NCI-H1092 treated with DMSO at 0.1 percent for 48 hours (cell line): ENCODE measurements at regions not wholly inside any gene's neighbourhood (a gene's known extent, or its start where the extent isn't known, plus 50 kb on each side); places are given as distances from the start of the nearest gene placed in this dataset.

Experiments
- DNase-seq: peaks from one replicate; lab custom pipeline; 2025; lab: John Stamatoyannopoulos, UW

DNA sequence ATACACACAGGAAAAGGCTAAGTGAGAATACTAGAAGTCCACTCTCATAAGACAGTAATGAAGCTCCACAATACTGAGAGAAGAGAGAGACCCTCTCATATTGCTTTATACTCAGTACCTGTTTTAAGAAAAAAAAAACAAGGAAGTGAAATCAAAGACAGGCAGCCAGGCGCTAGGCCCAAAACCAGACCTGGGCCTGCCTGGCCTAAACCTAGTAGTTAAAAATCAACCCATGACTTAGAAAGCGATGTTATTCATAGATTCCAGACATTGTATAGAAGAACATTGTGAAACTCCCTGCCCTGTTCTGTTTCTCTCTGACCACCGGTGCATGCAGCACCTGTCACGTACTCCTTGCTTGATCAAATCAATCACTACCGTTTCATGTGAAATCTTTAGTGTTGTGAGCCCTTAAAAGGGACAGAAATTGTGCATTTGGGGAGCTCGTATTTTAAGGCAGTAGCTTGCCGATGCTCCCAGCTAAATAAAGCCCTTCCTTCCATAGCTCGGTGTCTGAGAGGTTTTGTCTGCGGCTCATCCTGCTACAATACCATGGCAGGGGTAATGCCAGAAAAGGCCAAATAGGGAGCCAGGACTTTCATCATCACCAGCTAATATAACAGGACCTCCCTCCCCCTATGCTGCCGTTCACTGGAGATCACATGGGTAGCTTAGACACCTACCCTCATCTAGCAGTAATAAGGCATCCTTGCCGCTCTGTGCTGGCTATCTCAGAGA lies 1294.1 kb downstream of the NSUN3 start:
- DNase-seq, result no peak

GRCh38 chr3:95387242-95388021 lies 1324.6 kb downstream of the NSUN3 start:
- DNase-seq, result no peak

GRCh38 chr3:95389725-95390313 lies 1327.0 kb downstream of the NSUN3 start:
- DNase-seq, result no peak

DNA sequence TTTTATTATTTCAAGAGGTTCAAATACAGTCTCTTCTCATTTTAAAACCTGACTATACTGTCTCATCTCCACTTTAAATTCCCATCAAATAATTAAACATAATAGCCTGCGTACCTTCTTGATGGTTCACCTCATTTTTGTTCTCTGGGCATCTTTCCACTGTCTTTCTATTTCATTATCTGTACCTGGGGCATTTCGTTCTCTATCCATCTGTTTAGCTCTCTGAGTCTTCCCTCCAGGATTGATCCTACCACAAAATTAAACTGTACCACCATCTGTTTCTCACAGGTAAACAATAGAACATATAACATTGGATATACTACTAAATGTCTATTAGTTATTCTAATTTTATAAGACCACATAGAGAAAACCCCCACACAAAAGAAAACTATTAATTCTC lies 1331.4 kb downstream of the NSUN3 start:
- DNase-seq, result no peak

DNA sequence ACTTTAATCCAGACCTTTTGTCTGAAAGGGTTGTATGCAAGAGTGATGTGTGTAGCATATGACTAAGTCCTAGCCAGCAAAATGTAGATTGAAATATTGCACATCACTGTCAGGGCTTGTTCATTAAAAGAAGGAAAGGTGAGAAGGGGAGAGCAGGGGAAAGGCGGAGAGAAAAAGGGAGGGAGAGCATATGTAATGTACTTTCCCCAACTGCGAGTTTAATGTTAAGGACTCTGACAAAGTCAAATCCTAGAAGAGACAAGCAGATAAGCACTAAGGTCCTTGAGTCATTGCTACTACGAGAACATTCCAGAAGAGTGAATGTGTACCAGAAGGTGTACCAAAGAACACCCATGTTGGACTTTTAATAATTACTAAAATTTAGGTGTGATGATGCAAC lies 1336.7 kb downstream of the NSUN3 start:
- no peak for DNase-seq

- no peak for DNase-seq
These were observed 1338.8 kb downstream of the NSUN3 start for GRCh38 chr3:95401693-95402092.

DNA sequence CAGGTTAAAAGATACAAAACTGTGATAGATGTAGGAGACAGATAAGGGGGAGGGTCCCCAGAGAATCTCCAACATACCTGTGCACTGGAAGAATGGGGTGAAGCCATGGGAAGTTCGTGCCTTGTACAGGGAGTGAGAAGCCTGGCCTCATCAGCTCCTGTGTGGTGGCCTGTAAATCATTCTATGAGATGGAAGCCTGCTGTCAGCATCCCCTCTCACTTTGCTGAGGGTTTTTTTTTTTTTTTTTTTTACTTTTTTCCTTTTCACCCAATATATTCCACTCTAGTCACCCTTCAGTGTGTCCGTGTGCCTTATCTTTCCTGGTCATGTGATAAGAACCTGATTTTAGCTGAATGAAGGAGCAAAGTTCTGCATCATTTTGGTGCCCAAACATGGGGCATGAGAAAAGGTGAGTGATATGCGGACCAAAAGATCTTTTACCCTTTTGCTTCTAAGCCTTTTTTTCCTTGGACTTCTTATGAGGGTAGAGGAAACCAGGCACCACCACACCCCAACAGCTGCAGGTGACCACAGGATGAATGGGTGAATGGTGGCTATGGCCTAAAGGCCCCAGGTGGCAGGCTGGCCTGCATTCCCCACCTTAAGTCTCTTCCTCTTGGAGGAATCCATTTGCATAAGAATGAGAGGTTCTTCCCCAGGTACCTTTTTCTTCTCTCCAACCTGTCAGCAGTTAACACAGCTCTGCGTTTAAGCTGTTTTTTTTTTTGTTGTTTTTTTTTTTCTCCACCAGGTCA lies 1345.0 kb downstream of the NSUN3 start:
- DNase-seq, result no peak

- no peak for DNase-seq
These were observed 1345.6 kb downstream of the NSUN3 start for GRCh38 chr3:95408464-95408862.

DNA sequence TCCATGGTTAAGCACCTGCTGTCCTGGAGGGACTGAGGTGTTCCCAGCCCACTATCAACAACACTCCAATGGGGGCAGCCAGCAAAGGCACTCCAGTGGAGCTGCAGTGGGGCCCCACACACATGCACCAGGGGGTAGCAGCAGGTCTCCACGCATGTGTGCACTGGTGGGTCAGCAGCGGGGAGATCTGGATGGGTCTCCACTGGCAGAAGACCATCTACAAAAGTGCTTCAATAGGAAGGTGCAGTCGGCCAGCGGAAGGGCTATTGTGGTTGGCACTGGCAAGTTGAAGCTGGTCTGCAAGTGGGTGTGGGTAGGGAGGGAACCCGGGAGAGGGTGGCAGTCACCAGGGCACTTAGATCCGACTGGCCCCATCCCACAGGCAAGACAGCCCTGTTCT lies 1355.4 kb downstream of the NSUN3 start:
- DNase-seq, result no peak

GRCh38 chr3:95424279-95424678 lies 1361.4 kb downstream of the NSUN3 start:
- DNase-seq, result no peak

DNA sequence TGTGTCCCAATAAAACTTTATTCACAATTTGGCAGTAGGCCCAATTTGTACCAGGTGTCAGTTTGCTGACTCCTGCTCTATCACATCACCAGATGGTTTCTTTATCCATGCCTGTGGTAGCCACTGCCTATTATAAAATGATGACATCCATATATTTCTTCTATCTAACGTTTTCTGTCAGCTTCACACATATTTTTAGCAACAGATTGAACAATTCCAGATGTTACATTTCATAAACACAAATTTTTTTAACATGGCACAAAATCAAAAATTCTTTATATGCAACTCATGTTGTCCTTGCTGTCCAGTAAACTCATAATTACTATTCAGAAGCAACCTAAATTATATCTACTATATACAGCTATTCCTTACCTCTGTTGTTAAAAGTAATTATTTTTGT lies 1371.6 kb downstream of the NSUN3 start:
- DNase-seq, result no peak

DNA sequence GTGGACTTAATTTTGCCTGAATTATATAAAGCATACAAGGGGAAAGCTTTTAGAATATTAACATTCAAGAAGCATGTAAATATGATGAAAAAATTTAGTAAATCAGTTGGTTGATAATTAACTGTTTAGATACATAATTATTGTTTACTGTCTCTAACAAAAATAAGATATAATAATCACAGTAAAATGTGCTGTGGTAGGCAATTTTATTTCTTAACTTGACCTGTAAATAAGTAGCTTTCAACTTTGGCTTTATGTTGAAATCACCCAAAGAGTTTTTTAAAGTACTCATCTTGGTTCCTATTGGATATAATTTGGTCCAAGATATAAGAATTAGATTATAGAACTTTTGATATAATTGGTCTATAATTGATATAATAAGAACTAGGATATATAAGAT lies 1374.5 kb downstream of the NSUN3 start:
- DNase-seq, result no peak

DNA sequence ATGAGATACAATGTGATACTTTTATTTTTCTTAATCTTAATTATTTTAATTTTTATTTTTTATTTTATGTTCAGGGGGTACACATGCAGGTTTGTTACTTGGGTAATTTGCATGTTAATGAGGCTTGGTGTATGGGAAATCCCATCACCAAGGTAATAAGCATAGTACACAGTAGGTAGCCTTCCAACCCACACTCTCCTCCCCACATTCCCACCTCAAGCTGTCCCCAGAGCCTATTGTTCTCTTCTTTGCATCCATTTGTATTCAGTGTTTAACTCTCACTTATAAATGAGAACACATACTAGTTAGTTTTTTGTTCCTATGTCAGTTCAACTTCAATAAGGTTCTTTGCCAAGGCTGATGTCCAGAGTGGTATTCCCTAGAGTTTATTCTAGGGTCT lies 1375.4 kb downstream of the NSUN3 start:
- no peak for DNase-seq

DNA sequence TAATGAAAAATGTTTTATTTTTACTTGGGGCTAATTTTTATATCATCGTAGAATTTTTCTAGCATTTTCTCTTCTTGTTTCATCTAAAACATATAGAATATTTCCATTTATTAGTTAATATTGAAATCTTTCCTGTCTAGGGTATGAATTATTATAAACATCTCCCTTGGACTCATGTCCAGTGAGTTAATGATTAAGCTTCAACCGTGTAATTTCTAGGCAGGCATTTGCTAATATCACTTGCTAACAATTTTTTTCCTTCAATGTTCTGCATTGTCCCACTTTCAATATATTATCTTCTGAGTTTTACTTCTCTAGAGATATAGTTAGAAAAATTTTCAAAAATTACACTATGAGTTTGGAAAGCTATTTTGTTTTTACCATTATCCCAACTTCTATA lies 1371.6 kb upstream of the EPHA6 start:
- DNase-seq, result no peak

GRCh38 chr3:95449841-95450240 lies 1364.6 kb upstream of the EPHA6 start:
- DNase-seq, result no peak

- DNase-seq, result no peak
These were observed 1361.2 kb upstream of the EPHA6 start for GRCh38 chr3:95453242-95453641.

GRCh38 chr3:95456835-95457234 lies 1357.6 kb upstream of the EPHA6 start:
- DNase-seq, result no peak

DNA sequence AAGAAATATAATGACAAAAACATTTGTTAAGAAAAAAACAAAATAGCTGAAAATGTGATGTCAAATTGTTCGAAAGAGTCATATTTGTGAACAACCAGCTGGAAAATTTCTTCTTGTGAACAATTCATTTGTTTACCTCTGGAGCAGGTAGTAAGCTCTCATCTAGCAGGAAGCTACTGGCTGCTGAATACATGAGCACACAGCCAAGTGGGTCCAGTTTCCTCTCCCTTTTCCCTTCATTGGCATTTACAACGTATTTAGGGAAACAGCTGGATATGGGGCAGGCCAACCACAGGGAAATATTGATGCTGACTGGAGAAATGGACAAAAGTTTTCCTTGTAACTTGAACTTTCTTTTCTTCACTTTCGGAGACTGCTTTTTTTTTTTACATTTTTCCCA lies 1354.7 kb upstream of the EPHA6 start:
- no peak for DNase-seq

DNA sequence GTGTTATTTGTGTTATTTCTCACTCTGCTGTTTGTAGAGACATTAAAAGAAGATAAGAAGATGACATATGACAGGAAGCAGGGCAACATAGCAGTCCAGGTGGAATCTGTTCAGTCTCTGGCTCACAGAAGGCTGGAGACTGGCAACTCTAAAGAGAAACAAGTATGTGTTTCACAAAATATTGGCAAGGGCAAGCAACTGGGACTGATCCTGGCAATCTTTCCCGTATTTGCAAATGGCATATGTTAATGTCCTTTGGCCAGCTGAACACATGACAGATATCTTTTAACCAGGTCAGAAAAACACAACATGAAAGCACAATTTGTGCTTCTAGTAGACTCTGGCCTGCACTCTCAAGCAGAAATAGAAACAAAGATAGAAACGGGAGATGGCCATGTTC lies 1354.1 kb upstream of the EPHA6 start:
- no peak for DNase-seq

DNA sequence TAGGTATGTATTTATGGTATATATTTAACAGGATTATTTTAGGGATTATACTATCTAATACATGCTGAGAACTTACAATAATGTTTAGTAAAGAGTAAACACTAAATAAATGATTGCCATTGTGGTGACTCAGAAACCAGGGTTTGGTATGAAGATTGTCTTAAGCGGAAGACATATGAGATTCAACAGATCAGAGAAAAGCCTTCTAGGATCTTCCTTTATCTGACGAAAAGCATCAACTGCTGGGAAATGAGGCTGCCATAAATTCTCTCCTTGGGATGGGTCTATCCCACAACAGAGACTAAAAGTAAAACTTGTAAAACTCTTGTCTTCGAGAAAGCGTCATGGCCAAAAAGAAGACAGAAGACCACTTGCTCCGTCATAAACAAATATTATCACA lies 1352.2 kb upstream of the EPHA6 start:
- no peak for DNase-seq

- DNase-seq, result no peak
These were observed 1350.0 kb upstream of the EPHA6 start for GRCh38 chr3:95464346-95464745.

- DNase-seq, result no peak
These were observed 1346.1 kb upstream of the EPHA6 start for GRCh38 chr3:95468331-95468730.

DNA sequence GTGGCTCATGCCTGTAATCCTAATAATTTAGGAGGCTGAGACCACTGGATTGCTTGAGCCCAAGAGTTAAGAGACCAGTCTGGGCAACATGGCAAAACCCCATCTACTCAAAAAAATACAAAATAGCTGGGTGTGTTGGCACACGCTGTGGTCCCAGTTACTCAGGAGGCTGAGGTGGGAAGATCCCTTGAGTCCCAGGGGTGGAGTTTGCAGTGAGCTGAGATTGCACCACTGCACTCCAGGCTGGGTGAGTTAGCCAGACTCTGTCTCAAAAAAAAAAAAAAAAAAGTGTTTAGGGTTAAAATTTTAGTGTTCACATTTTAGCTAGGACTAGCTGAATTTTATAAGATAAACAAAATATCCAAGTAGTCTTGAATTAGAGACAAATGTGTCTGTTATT lies 1340.1 kb upstream of the EPHA6 start:
- DNase-seq, result no peak
